IPS-NIHi7 (cell line): ENCODE measurements at regions not wholly inside any gene's neighbourhood (a gene's known extent, or its start where the extent isn't known, plus 50 kb on each side); places are given as distances from the start of the nearest gene placed in this dataset.

Source experiments
- DNase-seq: peaks from one replicate; pipeline ENCODE4 v3.0.0; 2012; ENCODE audit warnings: mixed read lengths; ENCODE audit errors: extremely low spot score

GRCh38 chr9:87324613-87325194, 173.0 kb upstream of the DAPK1 start:
- peak; percentile 63 for DNase-seq

DNA sequence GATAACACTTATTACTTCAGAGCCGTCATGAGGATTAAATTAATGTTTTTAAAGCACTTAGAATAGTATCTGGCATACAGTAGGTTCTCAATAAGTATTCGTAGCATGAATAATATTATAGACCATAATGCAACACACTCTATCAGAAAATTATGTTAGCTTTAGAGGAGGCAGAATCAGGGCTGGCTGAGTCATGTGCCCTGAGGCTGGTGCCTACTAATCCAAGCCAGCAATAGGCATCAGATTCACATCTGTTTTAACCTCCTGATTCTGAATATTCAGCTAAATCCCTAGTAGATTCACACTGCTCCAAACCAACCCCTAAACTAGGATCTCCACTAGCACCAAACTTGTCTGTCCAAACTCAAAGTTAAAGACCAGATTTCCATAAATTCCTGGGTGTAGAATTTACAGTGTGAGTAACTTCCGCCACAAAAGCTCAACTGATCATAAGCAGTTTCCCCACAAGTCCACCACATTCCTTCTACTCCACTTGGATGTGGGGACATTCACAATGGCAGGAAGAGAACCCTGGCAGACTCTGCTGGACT, 170.0 kb upstream of the DAPK1 start:
- no peak for DNase-seq

- DNase-seq = no peak
Observed at GRCh38 chr9:87333802-87334201, 163.9 kb upstream of the DAPK1 start.

GRCh38 chr9:87334366-87334765, 163.3 kb upstream of the DAPK1 start:
- DNase-seq = no peak

- peak; percentile 44 for DNase-seq
Observed at GRCh38 chr9:87336407-87336806, 161.3 kb upstream of the DAPK1 start.

GRCh38 chr9:87336914-87337333, 160.7 kb upstream of the DAPK1 start:
- peak; percentile 63 for DNase-seq

DNA sequence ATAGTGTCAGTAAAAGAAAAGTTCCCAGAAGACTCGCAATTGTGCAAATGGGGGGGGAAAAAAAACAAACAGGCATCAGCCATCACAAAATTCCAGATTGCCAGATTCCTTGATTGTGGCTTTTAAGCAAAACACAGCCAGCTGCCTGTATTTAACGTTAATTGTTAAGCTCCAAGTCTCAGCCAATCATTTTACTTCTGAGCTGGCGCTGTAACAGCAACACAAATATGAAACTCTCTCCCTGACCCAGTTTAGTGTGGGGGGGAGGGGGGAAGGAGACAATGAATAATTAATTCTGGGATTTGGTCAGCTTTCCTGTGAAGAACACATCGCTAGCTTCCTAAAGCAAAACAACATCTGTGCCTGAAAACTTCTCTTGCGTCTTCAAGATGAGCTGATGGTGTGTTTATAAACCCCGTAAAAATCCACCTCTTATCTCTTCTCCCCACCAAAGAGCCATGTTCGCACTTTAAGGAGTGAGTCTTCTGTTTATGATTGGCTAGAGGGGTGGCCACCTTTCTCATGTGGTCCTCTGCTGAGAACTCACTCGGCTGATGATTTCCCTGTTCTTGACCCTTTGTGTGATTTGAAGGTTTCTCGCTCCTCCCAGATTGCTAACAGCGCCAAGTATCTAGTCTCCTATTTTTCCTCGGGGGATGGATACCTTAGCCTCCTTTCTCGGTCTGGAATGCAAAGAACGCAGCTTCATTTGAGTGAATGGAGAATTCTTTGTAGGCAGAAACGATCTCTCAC, 160.2 kb upstream of the DAPK1 start:
- DNase-seq = peak; percentile 65

DNA sequence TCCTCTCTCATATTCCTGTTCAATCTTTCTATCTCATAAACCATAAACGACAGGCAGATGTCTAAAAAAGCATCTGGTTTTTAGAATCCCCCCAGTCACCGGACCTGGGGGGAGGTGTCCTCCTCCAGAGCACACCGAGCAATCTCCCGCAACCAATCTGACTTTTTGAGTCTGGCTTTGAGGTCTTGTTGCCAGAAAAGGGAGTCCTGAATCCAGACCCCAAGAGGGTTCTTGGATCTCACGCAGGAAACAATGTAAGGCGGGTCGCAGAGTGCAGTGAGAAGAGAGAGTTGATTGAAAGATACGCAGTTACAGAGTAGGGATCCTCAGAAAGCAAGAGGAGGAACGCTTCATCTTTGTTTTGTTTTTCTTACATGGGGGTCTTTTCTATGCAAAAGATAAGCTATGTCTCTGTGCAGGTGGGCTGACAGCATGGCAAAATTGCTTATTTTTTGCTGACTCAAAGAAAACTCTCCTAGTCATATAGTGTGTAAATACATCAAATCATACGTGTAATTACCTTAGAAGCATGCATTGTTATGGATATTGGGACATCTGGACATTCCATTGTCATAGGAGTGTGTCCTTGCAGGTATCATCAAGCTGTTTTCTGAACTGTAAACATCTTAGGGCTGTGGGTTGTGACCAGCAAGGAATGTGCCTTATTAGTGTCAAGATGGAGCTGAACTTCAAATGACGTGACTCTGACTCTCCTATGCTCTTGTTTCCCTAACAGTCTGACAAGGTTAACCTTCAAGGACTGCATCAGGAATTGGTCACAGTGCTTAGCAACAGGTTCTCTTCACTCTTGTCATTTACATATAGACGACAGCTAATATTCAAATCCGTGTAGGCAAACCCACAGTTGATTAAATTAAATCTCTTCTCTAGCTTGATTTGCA, 159.3 kb upstream of the DAPK1 start:
- no peak for DNase-seq

DNA sequence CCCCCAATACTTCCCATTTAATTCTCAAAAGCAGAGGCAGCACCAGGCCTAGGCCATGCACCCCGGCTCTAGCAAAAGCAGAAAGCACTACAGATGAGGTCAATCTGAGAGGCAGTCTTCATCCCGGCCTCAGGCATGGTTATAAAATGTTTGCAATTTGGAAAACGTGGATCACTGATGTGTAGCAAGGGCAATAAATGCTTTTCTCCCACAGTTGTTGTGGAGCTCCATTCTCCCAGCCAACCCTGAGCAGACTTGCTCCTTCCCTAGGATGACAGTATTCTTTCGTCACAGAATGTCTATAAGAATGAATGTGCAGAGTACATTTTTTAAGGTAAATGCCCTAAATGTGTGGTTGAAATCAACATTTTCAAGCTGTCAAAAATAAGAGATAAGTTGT, 157.3 kb upstream of the DAPK1 start:
- no peak for DNase-seq

DNA sequence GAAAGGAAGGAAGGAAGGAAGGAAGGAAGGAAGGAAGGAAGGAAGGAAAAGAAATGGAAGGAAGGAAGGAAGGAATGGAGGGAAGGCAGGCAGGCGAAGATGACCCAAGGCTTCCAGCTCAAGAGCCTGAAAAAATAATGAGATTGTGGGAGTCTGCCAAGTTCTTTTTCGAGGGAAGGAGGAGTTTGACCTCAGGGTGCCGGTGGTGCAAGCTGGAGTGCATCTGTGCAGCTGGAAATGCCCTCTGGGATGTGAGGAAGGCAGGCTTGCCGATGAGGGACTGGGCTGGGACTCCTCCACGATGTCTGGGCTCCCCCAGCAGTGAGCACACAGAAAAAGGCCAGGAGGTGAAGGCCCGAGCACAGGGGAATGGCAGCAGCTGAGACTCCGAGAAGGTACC, 154.9 kb upstream of the DAPK1 start:
- DNase-seq = no peak

- DNase-seq = no peak
Observed at GRCh38 chr9:87343816-87344430, 153.7 kb upstream of the DAPK1 start.

DNA sequence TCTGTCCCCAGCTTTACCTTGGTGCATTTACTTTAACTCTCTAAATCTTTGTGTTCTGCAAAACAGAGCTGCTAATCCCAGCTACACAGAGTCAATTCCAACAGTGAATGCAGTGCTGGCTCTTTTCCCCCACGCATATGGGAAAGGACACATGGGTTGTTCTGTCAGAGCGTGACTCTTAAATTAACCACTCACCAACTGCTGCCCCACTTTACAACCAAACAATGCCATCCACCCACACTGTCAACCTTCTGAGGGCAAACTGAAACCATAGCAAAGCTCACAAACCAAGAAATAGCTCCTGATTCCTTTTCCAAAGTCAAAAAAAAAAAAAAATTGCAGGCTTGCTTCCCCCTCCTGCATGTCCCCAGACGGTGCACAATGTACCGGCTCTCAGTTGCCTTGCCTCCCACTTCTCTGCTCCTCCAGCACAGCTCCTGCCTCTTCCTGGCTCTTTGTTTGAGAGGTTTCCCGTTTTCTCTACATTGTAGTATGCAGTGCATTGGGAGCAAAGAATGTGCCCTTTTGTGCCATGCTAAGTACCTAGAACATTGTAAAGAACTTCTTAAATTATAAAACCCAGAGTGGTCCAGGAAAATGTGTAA, 151.5 kb upstream of the DAPK1 start:
- DNase-seq = no peak

- no peak for DNase-seq
Observed at GRCh38 chr9:87350915-87351314, 146.8 kb upstream of the DAPK1 start.

DNA sequence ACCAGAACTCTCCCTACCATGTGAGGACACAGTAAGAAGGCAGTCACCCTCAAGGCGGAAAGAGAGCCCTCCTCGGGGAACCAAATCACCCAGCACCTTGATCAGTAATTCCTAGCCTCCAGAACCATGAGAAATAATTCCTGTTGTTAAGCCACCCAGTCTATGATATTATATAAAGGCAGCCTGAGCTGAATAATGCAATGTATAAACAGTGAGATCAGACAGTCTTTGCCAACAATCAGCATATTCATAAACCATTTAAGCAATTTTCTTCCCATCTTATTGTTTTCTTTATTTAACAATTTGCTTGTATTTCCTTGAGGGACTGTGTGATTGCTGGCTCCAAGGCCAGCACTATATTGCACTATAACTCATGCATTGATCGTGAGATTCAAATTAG, 144.4 kb upstream of the DAPK1 start:
- no peak for DNase-seq

DNA sequence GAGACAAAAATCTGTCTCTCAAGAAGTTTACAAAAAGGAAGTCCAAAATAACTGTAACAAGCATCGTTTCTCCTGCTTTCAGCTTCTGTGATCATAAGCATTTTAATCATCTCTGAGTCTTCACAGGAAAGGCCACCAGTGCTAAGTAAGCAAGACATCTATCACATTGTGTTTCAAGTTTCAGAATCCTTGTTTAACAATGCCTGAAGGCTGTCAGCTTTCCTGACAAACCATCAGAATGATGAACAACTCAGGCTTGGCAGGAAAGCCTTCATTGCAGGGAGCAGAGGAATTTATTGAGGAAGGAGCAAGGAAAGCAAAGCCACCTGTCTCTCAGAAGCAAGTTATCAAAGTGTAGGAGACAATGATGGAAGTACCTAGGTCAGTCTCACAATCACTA, 143.5 kb upstream of the DAPK1 start:
- no peak for DNase-seq

DNA sequence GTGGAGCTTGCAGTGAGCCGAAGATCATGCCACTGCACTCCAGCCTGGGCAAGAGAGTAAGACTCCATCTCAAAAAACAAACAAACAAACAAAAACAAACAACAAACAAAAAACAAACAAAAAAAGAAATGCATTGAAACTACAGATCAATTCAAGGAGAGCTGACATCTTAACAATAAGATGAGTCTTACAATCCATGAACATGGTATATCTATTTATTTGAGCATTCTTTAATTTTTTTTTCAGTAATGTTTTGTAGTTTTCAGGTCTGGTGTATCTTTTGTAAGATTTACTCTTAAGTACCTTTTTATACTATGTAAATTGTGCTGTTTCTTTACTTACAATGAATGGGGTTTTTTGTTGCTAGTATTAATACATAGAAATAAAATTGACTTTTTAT, 140.1 kb upstream of the DAPK1 start:
- no peak for DNase-seq

- DNase-seq = no peak
Observed at GRCh38 chr9:87359264-87359663, 138.4 kb upstream of the DAPK1 start.

- no peak for DNase-seq
Observed at GRCh38 chr9:87359958-87360601, 137.6 kb upstream of the DAPK1 start.

DNA sequence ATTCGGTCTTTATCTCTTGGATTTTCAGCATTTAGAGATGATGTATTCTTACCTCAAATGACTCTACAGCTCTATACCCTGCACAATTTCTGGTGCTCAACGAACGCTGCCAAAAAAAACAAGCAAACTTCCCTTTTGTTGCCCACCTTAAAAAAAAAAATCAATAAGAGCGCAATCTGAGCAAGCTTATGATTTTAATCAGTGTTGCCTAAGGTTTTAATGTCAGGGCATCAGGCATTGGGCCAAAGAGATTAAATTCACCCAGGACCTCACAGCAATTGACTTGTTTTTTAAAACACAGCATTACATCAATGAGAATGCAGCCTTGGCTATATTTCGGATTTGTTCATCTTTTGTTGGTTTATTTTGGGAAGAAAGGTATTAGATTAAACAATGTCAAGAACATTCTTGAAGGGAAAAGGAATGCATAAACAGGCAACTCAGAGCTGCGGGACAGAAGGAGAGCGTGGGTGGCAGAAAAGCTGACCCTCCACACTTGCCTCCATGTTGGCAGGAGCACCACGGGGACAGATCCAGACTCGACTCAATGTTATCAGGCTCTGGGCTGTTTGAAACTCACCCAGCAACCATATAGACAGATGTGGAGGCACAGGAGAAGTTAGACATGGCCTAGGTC, 127.5 kb upstream of the DAPK1 start:
- no peak for DNase-seq

DNA sequence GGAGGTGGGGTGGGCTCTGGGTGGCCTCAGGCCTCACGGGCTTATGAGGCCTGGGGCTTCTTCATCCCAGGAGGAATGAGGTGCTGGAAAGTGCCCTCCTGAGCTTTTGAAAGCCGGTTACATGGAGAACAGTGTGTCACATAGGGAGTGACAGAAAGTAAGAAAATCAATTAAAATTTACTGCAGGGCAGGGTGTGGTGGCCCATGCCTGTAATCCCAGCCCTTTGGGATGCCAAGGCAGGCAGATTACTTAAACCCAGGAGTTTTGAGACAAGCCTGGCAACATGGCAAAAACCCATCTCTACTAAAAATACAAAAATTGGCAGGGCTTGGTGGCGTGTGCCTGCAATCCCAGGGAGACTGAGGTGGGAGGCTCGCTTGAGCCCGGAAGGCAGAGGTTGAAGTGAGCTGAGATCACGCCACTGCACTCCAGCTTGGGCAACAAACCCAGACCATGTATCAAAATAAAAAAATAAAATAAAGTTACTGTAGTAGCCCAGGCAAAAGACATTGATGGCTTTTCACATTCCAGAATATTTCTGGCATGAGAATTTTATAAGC, 125.8 kb upstream of the DAPK1 start:
- DNase-seq = no peak
